ENCODE measurements at regions not wholly inside any gene's neighbourhood (a gene's known extent, or its start where the extent isn't known, plus 50 kb on each side); places are given as distances from the start of the nearest gene placed in this dataset.

- no peak for DNase-seq
- no peaks in the 10 kb centered on the region for H3K27me3 ChIP-seq
- H3K27ac ChIP-seq = no peak overlapping the region
- no peaks in the 10 kb centered on the region for H3K9me3 ChIP-seq (replicated peaks)
- no peaks in the 10 kb centered on the region for H3K36me3 ChIP-seq
- no peak overlapping the region for H3K4me3 ChIP-seq
- no peaks in the 10 kb centered on the region for H3K4me1 ChIP-seq
Observed at GRCh38 chr21:38741092-38741949, 64.4 kb upstream of the ETS2 start.

DNA sequence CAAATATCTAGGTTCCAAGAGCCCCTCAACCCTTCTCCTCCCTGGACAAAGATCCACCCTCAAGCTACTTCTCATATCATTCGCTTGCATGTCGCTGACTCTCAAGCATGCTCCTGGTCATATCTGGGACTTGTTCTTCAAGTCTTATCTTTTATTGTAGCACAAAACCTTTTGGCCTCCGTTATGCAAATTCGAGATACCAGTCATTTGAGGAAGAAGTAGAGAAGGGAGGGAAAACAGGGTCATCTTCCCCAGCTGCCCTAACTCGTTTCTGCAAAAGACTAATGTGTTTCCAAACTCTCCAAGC is 63.8 kb upstream of the ETS2 start:
- H3K36me3 ChIP-seq = no peaks in the 10 kb centered on the region
- no peaks in the 10 kb centered on the region for H3K4me1 ChIP-seq
- H3K4me3 ChIP-seq = no peak overlapping the region
- DNase-seq = no peak
- no peaks in the 10 kb centered on the region for H3K9me3 ChIP-seq (replicated peaks)
- no peak overlapping the region for H3K27ac ChIP-seq
- H3K27me3 ChIP-seq = no peaks in the 10 kb centered on the region

DNA sequence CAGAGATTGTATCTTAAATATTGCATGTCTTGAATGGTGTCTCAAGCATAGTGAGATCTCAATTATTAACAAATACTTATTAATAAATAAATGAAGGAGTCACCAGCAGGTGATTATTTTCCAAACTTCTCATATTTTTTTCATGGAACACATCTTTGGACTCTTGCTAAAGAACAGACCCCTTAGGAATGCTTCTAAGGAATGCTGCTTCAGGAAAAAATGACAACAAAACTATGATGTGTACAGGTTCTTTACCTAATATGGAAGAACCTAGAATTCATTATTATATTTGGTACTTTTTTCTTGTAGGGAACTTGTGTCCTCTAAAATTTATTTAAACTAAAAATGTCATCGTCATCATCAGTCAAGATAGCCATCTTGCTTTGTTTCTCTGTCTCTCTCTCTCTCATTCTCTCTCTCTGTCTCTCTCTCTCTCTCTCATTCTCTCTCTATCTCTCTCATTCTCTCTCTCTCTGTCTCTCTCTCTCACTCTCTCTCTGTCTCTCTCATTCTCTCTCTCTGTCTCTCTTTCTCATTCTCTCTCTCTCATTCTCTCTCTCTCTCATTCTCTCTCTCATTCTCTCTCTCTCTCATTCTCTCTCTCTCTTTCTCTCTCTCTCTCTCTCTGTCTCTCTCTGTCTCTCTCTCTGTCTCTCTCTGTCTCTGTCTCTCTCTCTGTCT is 63.0 kb upstream of the ETS2 start:
- Histone ChIP-seq H3K4me1 (no peaks in the 10 kb centered on the region), H3K4me3 (no peak overlapping the region), H3K27ac (no peak overlapping the region), H3K36me3 (no peaks in the 10 kb centered on the region), H3K9me3 (replicated peaks) (no peaks in the 10 kb centered on the region), H3K27me3 (0 out of 2 replicates have a peak, but pooled peaks cover 3% of the 10 kb centered on the region)
- DNase-seq = no peak

GRCh38 chr21:38743772-38744529 is 61.8 kb upstream of the ETS2 start:
- 0 out of 2 replicates have a peak, but pooled peaks cover 4% of the 10 kb centered on the region for H3K27me3 ChIP-seq
- H3K9me3 ChIP-seq (replicated peaks) = no peaks in the 10 kb centered on the region
- no peaks in the 10 kb centered on the region for H3K36me3 ChIP-seq
- no peaks in the 10 kb centered on the region for H3K4me1 ChIP-seq
- H3K27ac ChIP-seq = no peak overlapping the region
- no peak for DNase-seq
- no peak overlapping the region for H3K4me3 ChIP-seq

DNA sequence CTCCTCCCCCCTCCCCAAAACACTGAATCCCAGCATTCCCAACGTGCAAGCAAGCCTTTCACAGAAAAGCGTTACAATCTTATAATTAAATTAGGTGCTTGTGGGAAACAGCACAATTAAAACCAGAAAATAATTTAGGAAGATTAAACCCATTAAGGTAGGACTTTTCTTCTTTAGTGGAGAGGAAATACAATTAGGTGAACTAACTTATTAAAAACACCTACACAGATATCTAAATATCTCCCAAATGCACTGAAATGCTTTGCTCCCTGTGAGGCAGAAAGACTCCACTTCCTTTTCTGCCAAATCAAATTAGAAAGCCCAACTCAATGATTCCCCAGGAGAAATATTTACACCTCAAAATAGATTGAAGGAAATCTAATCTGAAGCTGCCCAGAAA is 60.9 kb upstream of the ETS2 start:
- no peak for DNase-seq
- no peaks in the 10 kb centered on the region for H3K36me3 ChIP-seq
- H3K4me3 ChIP-seq = no peak overlapping the region
- 0 out of 2 replicates have a peak, but pooled peaks cover 4% of the 10 kb centered on the region for H3K27me3 ChIP-seq
- no peak overlapping the region for H3K27ac ChIP-seq
- no peaks in the 10 kb centered on the region for H3K9me3 ChIP-seq (replicated peaks)
- no peaks in the 10 kb centered on the region for H3K4me1 ChIP-seq

GRCh38 chr21:38747810-38748209 is 57.9 kb upstream of the ETS2 start:
- Histone ChIP-seq H3K4me3 (no peak overlapping the region), H3K27ac (no peak overlapping the region), H3K27me3 (0 out of 2 replicates have a peak, but pooled peaks cover 4% of the 10 kb centered on the region), H3K9me3 (replicated peaks) (no peaks in the 10 kb centered on the region), H3K4me1 (no peaks in the 10 kb centered on the region), H3K36me3 (no peaks in the 10 kb centered on the region)
- no peak for DNase-seq

DNA sequence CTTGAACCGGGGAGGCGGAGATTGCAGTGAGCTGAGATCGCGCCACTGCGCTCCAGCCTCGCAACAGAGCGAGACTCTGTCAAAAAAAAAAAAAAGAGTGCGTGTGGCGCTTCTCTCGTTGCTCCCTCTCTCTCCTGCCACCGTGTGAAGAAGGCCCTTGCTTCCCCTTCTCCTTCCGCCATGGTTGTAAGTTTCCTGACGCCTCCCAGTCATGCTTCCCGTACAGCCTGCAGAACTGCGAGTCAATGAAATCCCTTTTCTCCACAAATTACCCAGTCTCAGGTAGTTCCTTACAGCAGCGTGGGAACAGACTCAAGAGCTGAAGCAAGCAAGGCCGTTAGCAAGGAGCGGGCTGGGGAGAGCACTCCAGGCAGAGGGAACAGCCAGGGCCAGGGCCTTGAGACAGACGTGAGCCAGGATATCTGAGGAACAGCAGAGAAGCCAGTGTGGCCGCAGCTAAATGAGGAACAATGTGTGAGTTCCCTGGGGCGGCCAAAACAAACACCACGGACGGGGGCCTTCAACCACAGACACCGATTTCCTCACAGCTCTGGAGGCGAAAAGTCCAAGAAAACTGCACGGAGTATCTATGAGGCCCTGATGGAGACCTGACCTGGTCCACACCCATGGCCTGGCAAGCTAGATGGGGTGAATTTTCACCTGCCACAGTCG is 54.2 kb upstream of the ETS2 start:
- Histone ChIP-seq H3K9me3 (replicated peaks) (no peaks in the 10 kb centered on the region), H3K27ac (no peak overlapping the region), H3K4me3 (no peak overlapping the region), H3K36me3 (no peaks in the 10 kb centered on the region), H3K27me3 (0 out of 2 replicates have a peak, but pooled peaks cover 4% of the 10 kb centered on the region), H3K4me1 (no peaks in the 10 kb centered on the region)
- DNase-seq = no peak

DNA sequence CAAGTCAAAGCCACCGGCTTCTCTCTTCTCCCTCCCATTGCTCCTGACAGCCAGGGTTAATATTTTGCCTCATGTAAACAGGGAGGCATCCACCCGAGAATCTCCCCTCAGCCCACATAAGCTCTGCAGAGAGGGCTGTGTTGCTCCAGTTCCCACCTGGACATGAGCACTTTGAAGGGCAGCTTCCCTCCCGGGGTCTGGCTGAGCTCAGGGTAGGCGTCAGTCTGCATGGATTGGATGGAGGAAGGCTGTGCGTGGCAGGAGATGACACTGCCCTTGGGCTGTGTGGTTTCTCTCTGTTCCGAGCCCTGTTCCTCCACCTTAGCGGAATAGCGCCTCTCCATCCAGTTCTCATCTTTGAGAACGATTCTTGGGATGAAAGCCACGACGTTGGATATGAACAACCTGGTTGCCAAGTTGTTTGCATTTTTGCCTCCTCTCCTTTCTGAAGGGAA is 53.7 kb upstream of the ETS2 start:
- DNase-seq = no peak
- Histone ChIP-seq H3K4me3 (no peak overlapping the region), H3K27ac (no peak overlapping the region), H3K9me3 (replicated peaks) (no peaks in the 10 kb centered on the region), H3K4me1 (no peaks in the 10 kb centered on the region), H3K27me3 (0 out of 2 replicates have a peak, but pooled peaks cover 4% of the 10 kb centered on the region), H3K36me3 (no peaks in the 10 kb centered on the region)

- Histone ChIP-seq H3K36me3 (no peaks in the 10 kb centered on the region), H3K27ac (no peak overlapping the region), H3K4me3 (no peak overlapping the region), H3K4me1 (no peaks in the 10 kb centered on the region), H3K9me3 (replicated peaks) (no peaks in the 10 kb centered on the region), H3K27me3 (no peaks in the 10 kb centered on the region)
- DNase-seq = no peak
Observed at GRCh38 chr21:38753114-38753513, 52.6 kb upstream of the ETS2 start.

DNA sequence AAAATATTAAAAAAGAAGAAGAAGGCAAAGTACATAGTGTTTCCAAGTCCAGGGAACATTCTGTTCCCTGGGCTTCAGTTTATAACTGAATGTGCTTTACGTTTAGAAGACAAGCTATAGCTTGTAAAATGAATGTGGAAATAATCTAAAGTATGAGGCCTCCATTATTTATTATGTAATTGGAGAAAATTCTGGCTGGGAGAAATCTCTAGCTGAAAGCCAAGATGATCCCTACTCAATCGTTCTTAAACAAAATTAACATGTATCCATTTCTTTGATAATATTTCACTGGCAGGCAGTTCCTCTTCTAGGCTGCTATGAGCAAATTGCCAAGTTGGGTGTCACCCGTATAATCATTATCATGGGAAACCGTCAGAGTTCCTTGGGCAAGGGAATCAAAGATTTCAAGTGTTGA is 52.2 kb upstream of the ETS2 start:
- Histone ChIP-seq H3K36me3 (no peaks in the 10 kb centered on the region), H3K9me3 (replicated peaks) (no peaks in the 10 kb centered on the region), H3K4me1 (no peaks in the 10 kb centered on the region), H3K27me3 (no peaks in the 10 kb centered on the region), H3K27ac (no peak overlapping the region), H3K4me3 (no peak overlapping the region)
- DNase-seq = no peak

All from SJCRH30 (cell line).